ENCODE measurements at regions not wholly inside any gene's neighbourhood (a gene's known extent, or its start where the extent isn't known, plus 50 kb on each side); places are given as distances from the start of the nearest gene placed in this dataset.

GRCh38 chr10:131490991-131491594 is 179.6 kb upstream of the TCERG1L start:
- DNase-seq (ENCODE audit: low read depth), result no peak

GRCh38 chr10:131492211-131492857 is 180.8 kb upstream of the TCERG1L start:
- DNase-seq (ENCODE audit: low read depth), result no peak

- no peak for DNase-seq (ENCODE audit: low read depth)
These were observed 181.9 kb upstream of the TCERG1L start for GRCh38 chr10:131493432-131493831.

- no peak for DNase-seq (ENCODE audit: low read depth)
These were observed 182.9 kb upstream of the TCERG1L start for GRCh38 chr10:131494451-131494850.

- no peak for DNase-seq (ENCODE audit: low read depth)
These were observed 183.7 kb upstream of the TCERG1L start for GRCh38 chr10:131495224-131495623.

GRCh38 chr10:131495892-131496291 is 184.4 kb upstream of the TCERG1L start:
- DNase-seq (ENCODE audit: low read depth), result no peak

- no peak for DNase-seq (ENCODE audit: low read depth)
These were observed 185.0 kb upstream of the TCERG1L start for GRCh38 chr10:131496351-131497052.

- no peak for DNase-seq (ENCODE audit: low read depth)
These were observed 188.0 kb upstream of the TCERG1L start for GRCh38 chr10:131499566-131499965.

GRCh38 chr10:131500181-131500580 is 188.7 kb upstream of the TCERG1L start:
- DNase-seq (ENCODE audit: low read depth), result no peak

- no peak for DNase-seq (ENCODE audit: low read depth)
These were observed 189.4 kb upstream of the TCERG1L start for GRCh38 chr10:131500892-131501291.

- DNase-seq (ENCODE audit: low read depth), result no peak
These were observed 192.5 kb upstream of the TCERG1L start for GRCh38 chr10:131503992-131504391.

GRCh38 chr10:131511391-131511790 is 199.9 kb upstream of the TCERG1L start:
- no peak for DNase-seq (ENCODE audit: low read depth)

GRCh38 chr10:131512852-131513251 is 201.3 kb upstream of the TCERG1L start:
- no peak for DNase-seq (ENCODE audit: low read depth)

- DNase-seq (ENCODE audit: low read depth), result no peak
These were observed 201.9 kb upstream of the TCERG1L start for GRCh38 chr10:131513445-131513844.

GRCh38 chr10:131513901-131514300 is 202.4 kb upstream of the TCERG1L start:
- DNase-seq (ENCODE audit: low read depth), result no peak

- DNase-seq (ENCODE audit: low read depth), result no peak
These were observed 202.9 kb upstream of the TCERG1L start for GRCh38 chr10:131514454-131514853.

GRCh38 chr10:131516285-131516684 is 204.8 kb upstream of the TCERG1L start:
- DNase-seq (ENCODE audit: low read depth), result no peak

GRCh38 chr10:131517781-131518180 is 206.3 kb upstream of the TCERG1L start:
- DNase-seq (ENCODE audit: low read depth), result no peak

- DNase-seq (ENCODE audit: low read depth), result no peak
These were observed 208.4 kb upstream of the TCERG1L start for GRCh38 chr10:131519723-131520605.

GRCh38 chr10:131531265-131532190 is 220.0 kb upstream of the TCERG1L start:
- DNase-seq (ENCODE audit: low read depth), result no peak

- DNase-seq (ENCODE audit: low read depth), result no peak
These were observed 220.8 kb upstream of the TCERG1L start for GRCh38 chr10:131532291-131532690.

Measured in non-pigmented ciliary epithelial cell (primary cell).